AG09319 (cell line): ENCODE measurements at regions not wholly inside any gene's neighbourhood (a gene's known extent, or its start where the extent isn't known, plus 50 kb on each side); places are given as distances from the start of the nearest gene placed in this dataset.

Experiments used
- DNase-seq: peaks from one replicate; pipeline ENCODE4 v3.0.0-alpha.2; 2010; ENCODE audit warnings: low read depth; ENCODE audit errors: extremely low read depth
- TF ChIP-seq, protein P1 (sequence below): IDR thresholded peaks from 2 replicates; pipeline ENCODE4 v1.5.1; 2011; ENCODE audit warnings: low read depth, mild to moderate bottlenecking, inconsistent platforms, low read length, moderate library complexity

DNA sequence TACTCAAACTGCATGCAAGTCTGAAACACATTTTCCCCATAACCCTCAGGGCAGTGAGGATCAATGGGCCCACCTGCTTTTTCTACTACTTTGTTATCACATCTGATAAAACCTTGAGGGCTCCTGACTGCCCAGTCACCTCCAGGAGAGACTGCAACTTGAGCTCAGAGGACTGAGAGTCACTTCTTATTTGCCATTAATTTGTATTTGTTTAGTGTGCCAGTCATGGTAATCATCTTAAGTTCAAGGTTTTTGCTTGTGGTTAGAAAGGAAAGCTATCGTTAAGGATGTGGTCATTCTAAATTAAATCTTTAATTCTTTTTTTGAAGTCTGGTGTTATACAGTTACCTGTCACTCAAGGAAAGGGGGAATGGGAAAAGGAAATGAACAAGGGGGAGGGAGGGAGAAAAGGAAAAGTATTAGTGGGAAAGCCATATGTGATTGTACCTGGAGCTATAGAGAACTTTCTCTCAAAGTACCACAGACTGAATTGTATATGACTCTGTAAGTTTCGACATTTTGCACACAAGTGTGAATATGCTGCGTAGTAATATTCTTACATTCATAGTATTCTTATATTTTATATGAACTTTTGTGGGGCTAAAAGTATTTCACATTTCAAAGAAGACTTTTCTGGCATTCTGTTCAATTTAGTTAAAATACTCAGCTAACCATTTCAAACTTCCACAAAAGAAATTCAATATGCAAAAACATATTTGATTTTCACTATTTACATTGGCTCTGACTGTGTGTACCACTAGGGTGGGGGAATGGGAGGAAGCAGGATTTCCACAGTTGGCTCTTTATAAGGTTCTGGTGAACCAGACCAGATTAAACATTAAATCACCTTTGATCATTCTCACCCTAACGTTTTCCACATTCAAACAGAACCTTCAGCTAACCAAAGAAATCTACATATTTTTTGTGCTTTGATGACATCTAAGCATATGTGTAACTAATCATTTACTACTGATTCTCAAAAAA, 166.5 kb upstream of the ATP11B start:
- no peak for DNase-seq
- TF ChIP-seq, protein P1, sequence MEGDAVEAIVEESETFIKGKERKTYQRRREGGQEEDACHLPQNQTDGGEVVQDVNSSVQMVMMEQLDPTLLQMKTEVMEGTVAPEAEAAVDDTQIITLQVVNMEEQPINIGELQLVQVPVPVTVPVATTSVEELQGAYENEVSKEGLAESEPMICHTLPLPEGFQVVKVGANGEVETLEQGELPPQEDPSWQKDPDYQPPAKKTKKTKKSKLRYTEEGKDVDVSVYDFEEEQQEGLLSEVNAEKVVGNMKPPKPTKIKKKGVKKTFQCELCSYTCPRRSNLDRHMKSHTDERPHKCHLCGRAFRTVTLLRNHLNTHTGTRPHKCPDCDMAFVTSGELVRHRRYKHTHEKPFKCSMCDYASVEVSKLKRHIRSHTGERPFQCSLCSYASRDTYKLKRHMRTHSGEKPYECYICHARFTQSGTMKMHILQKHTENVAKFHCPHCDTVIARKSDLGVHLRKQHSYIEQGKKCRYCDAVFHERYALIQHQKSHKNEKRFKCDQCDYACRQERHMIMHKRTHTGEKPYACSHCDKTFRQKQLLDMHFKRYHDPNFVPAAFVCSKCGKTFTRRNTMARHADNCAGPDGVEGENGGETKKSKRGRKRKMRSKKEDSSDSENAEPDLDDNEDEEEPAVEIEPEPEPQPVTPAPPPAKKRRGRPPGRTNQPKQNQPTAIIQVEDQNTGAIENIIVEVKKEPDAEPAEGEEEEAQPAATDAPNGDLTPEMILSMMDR, result no peak

GRCh38 chr3:182628531-182628930, 164.8 kb upstream of the ATP11B start:
- no peak for DNase-seq
- TF ChIP-seq, protein P1, result no peak

DNA sequence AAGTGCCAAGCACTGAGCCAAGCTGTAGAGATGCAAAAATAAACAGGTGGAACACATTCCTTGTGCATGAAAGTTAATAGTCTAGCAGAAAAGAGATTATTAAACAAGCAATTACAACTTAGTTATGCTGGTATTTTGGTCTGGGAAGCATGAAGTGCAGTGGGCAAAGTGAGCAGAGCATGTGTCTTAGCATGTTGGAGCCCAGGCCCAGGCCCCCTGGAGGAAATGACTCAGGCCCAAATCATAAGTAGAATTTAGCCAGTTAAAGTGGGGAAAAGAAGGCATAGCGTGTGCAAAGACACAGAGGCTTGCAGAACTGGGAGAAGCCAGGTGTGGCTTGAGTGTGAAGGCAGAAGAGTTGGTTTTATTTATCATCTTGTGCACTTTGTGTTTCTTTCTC, 163.8 kb upstream of the ATP11B start:
- TF ChIP-seq, protein P1, result no peak
- DNase-seq, result no peak

GRCh38 chr3:182631183-182632076, 161.9 kb upstream of the ATP11B start:
- TF ChIP-seq, protein P1, result no peak
- DNase-seq, result no peak

- DNase-seq, result no peak
- TF ChIP-seq, protein P1, result no peak
These were observed 161.3 kb upstream of the ATP11B start for GRCh38 chr3:182632077-182632393.

GRCh38 chr3:182633186-182633585, 160.1 kb upstream of the ATP11B start:
- TF ChIP-seq, protein P1, result no peak
- DNase-seq, result no peak

DNA sequence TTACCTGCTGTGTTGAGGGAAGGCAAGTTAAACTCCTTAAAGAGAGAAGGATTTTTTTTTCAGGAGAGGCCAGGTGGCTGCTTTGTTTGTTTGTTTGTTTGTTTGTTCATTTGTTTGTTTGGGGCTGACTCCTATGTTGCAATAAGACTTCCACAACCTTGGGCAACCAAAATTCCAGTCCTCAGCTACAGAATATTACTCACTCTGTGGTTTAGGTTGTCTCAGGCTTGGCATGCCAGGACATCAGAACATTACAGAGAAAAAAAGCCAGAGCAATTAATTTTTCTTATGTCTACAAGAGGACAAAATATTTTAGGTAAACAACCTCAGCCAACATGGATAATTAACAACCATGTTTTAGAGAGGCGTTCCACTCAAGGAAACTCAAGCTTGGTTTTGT, 156.7 kb upstream of the ATP11B start:
- DNase-seq, result no peak

More for the DNA sequence above, 156.7 kb upstream of the ATP11B start:
- TF ChIP-seq, protein P1, result no peak
